Smooth muscle cell (in vitro differentiated cells): ENCODE measurements at regions not wholly inside any gene's neighbourhood (a gene's known extent, or its start where the extent isn't known, plus 50 kb on each side); places are given as distances from the start of the nearest gene placed in this dataset.

ENCODE experiments used
- DNase-seq: peaks from one replicate; lab custom pipeline; 2025; ENCODE audit not compliant: unreplicated experiment; lab: John Stamatoyannopoulos, UW
- H2AFZ ChIP-seq: fragments of 200-600 bp; sonication (generic); 2 replicates; pipeline ENCODE4 v1.6.0; 2016; ENCODE audit warnings: antibody characterized with exemption, low read depth, mild to moderate bottlenecking
- H3F3A ChIP-seq: fragments of 200-600 bp; sonication (generic); 2 replicates; pipeline ENCODE4 v1.6.0; 2017; ENCODE audit warnings: antibody characterized with exemption, low read depth
- H3K27ac ChIP-seq: fragments of 200-600 bp; sonication (generic); 2 replicates; pipeline ENCODE4 v1.5.1; 2016; ENCODE audit warnings: low read depth, mild to moderate bottlenecking
- H3K27me3 ChIP-seq: fragments of 200-600 bp; sonication (generic); 2 replicates; pipeline ENCODE4 v1.6.1; 2016; ENCODE audit warnings: low read depth, mild to moderate bottlenecking
- H3K36me3 ChIP-seq: fragments of 200-600 bp; sonication (generic); 2 replicates; pipeline ENCODE4 v1.5.1; 2016; ENCODE audit warnings: low read depth
- H3K4me1 ChIP-seq: fragments of 200-600 bp; sonication (generic); 2 replicates; pipeline ENCODE4 v1.5.1; 2016; ENCODE audit warnings: low read depth
- H3K4me2 ChIP-seq: fragments of 200-600 bp; sonication (generic); 2 replicates; pipeline ENCODE4 v1.6.0; 2016; ENCODE audit warnings: mild to moderate bottlenecking
- H3K4me3 ChIP-seq: fragments of 200-600 bp; sonication (generic); 2 replicates; pipeline ENCODE4 v1.5.1; 2016; ENCODE audit warnings: mild to moderate bottlenecking
- H3K79me2 ChIP-seq: fragments of 200-600 bp; sonication (generic); 2 replicates; pipeline ENCODE4 v1.6.0; 2016; ENCODE audit warnings: low read depth, mild to moderate bottlenecking
- H3K9ac ChIP-seq: fragments of 200-600 bp; sonication (generic); 2 replicates; pipeline ENCODE4 v1.6.0; 2016; ENCODE audit warnings: low read depth
- H3K9me3 ChIP-seq: fragments of 200-600 bp; sonication (generic); replicated peaks from 2 replicates; pipeline ENCODE4 v1.5.1; 2016; ENCODE audit warnings: low read depth
- H4K20me1 ChIP-seq: fragments of 200-600 bp; sonication (generic); 2 replicates; pipeline ENCODE4 v1.6.0; 2016; ENCODE audit warnings: low read depth
- CTCF ChIP-seq: fragments of 200-600 bp; sonication (generic); IDR thresholded peaks from 2 replicates; pipeline ENCODE4 v1.5.1; 2017; ENCODE audit warnings: borderline replicate concordance, mild to moderate bottlenecking, antibody characterized with exemption; ENCODE audit not compliant: insufficient read depth, poor library complexity, severe bottlenecking
- WGBS: methylation state at CpG from one replicate; pipeline ENCODE4 v1.1.7; 2016; ENCODE audit warnings: low lambda C conversion rate; 5-methylcytosine and 5-hydroxymethylcytosine counted together

GRCh38 chr10:128894641-128895040, 572.4 kb upstream of the MGMT start:
- H3K9ac ChIP-seq: no peak overlapping the region
- no peaks in the 10 kb centered on the region for H3K9me3 ChIP-seq
- H3K36me3 ChIP-seq: no peaks in the 10 kb centered on the region
- H3K27ac ChIP-seq: no peak overlapping the region
- no peaks in the 10 kb centered on the region for H3K4me1 ChIP-seq
- H3K4me3 ChIP-seq: no peak overlapping the region
- no peaks in the 10 kb centered on the region for H3F3A ChIP-seq
- H3K27me3 ChIP-seq: peaks cover 25% of the 10 kb centered on the region
- H2AFZ ChIP-seq: no peak overlapping the region
- H3K4me2 ChIP-seq: no peak overlapping the region
- 100% methylated on average over 1 of the region's 1 CpG for WGBS
- H3K79me2 ChIP-seq: no peaks in the 10 kb centered on the region
- TF ChIP-seq CTCF: no peak
- no peaks in the 10 kb centered on the region for H4K20me1 ChIP-seq
- no peak for DNase-seq

- H3K9ac ChIP-seq: no peak overlapping the region
- DNase-seq: no peak
Observed at GRCh38 chr10:128895473-128895872, 571.6 kb upstream of the MGMT start.

GRCh38 chr10:128896116-128896795, 570.8 kb upstream of the MGMT start:
- Histone ChIP-seq H3K4me2 (no peak overlapping the region), H3K4me1 (no peaks in the 10 kb centered on the region), H3K9me3 (no peaks in the 10 kb centered on the region), H3K4me3 (no peak overlapping the region), H3K27me3 (peaks cover 25% of the 10 kb centered on the region), H3K79me2 (no peaks in the 10 kb centered on the region), H4K20me1 (no peaks in the 10 kb centered on the region), H3F3A (no peaks in the 10 kb centered on the region), H3K9ac (no peak overlapping the region), H3K27ac (no peak overlapping the region), H3K36me3 (no peaks in the 10 kb centered on the region), H2AFZ (no peak overlapping the region)
- DNase-seq: no peak
- TF ChIP-seq CTCF: no peak
- 83% methylated on average over 9 of the region's 9 CpGs for WGBS

More at GRCh38 chr10:128895473-128895872, 571.6 kb upstream of the MGMT start:
- Histone ChIP-seq H2AFZ (no peak overlapping the region), H3K4me1 (no peaks in the 10 kb centered on the region), H3K4me2 (no peak overlapping the region), H3K9me3 (no peaks in the 10 kb centered on the region), H3K4me3 (no peak overlapping the region), H3K36me3 (no peaks in the 10 kb centered on the region), H3K79me2 (no peaks in the 10 kb centered on the region), H3F3A (no peaks in the 10 kb centered on the region), H3K27me3 (peaks cover 25% of the 10 kb centered on the region), H3K27ac (no peak overlapping the region), H4K20me1 (no peaks in the 10 kb centered on the region)
- no peak for TF ChIP-seq CTCF

- H3K9me3 ChIP-seq: no peaks in the 10 kb centered on the region
- H3K4me2 ChIP-seq: no peak overlapping the region
- H3K4me1 ChIP-seq: no peaks in the 10 kb centered on the region
- no peaks in the 10 kb centered on the region for H3K79me2 ChIP-seq
- 59% methylated on average over 3 of the region's 3 CpGs for WGBS
- no peaks in the 10 kb centered on the region for H3F3A ChIP-seq
- peaks cover 25% of the 10 kb centered on the region for H3K27me3 ChIP-seq
- no peak overlapping the region for H3K4me3 ChIP-seq
- H3K9ac ChIP-seq: no peak overlapping the region
- H3K36me3 ChIP-seq: no peaks in the 10 kb centered on the region
- no peak for TF ChIP-seq CTCF
- no peaks in the 10 kb centered on the region for H4K20me1 ChIP-seq
- H3K27ac ChIP-seq: no peak overlapping the region
- DNase-seq: no peak
- H2AFZ ChIP-seq: no peak overlapping the region
Observed at GRCh38 chr10:128896963-128897362, 570.1 kb upstream of the MGMT start.
